Effector CD4-positive, alpha-beta T cell (primary cell): ENCODE measurements at regions not wholly inside any gene's neighbourhood (a gene's known extent, or its start where the extent isn't known, plus 50 kb on each side); places are given as distances from the start of the nearest gene placed in this dataset.
A peak's percentile ranks its signal among the peaks of the same experiment; 100 is the strongest.

ENCODE experiments used
- DNase-seq: peaks from one replicate; pipeline ENCODE4 v3.0.0-alpha.2; 2020

DNA sequence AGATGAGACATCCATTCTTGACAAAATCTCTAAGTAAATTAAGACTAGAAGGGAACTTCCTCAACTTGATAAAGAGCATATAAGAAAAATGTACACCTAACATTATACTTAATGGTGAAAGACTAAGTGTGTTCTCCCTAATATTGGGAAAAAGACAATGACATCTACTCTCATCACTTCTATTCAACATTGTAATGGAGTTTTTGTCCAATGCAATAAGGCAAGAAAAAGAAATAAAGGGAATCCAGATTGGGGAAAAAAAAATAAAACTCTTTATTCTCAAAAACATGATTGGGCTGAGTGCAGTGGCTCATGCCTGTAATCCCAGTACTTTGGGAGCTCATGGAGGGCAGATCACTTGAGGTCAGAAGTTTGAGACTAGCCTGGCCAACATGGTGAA lies 131.1 kb upstream of the JUN start:
- DNase-seq: no peak

DNA sequence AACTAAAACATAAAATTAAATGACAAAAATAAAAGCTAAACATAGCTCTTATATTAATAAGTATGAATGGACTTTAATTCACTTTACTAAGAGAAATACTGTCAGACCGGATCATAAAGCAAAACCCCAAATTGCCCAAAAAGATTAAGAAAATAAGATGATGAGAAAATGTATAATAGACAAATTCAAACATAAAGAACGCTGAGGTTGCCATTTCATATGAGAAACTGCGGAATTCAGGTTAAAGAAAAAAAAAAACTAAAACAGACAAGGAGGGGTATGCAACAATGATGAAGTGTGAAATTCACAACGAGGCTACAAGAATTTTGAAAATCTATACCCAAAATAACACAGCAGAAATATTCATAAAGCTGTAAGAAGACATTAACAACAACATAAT lies 133.6 kb upstream of the JUN start:
- no peak for DNase-seq

DNA sequence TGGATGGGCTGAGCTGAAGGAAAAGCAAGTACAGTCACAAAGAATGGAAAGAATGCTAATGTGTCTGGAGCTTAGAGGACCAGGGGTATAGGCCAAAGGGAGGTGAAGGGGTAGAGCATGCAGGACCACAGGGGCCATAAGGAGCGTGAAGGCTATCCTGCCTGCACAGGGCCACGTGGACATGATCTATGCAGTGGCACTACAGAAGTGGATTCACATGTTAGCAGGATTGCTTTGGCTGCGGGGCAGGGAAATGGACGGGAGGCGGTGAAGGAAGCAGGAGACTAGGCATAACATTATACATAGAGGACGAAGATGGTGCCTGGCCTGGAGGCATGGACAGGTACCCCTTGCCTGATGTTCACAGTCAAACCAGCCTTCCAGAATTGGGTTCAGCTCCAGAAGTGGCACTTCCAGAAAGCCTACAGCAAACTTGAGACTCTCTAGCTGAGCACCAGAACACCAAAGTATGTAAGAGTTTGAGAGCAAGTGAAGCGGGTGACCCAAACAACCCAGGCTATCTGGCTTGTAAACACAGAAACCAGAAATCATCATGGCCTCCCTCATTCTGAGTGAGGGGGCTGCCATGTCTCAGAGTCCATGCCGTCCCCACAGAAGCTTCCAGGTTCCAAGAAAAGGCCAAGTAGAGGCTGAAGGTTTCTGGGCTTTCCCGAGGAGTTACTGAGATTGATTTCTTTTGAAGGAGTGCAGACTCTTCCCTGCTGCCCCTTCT lies 135.5 kb upstream of the JUN start:
- no peak for DNase-seq

DNA sequence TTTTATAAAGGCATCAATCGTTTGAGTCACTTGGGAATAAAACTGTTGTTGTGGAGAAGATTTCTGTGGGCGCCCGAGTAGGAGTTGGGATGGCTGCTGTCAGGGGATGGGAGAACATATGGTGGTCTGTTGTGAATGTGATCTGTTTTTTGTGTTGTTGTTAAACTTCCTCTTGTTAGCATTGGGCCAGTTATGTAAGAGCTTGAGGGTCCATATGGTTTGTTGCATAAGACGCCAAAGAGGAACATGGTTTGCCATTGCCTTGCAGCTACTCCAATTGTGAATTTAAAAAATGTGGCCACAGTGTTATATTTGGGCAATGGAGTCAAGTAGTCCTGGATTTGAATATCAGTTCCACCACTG lies 136.1 kb upstream of the JUN start:
- DNase-seq: no peak

DNA sequence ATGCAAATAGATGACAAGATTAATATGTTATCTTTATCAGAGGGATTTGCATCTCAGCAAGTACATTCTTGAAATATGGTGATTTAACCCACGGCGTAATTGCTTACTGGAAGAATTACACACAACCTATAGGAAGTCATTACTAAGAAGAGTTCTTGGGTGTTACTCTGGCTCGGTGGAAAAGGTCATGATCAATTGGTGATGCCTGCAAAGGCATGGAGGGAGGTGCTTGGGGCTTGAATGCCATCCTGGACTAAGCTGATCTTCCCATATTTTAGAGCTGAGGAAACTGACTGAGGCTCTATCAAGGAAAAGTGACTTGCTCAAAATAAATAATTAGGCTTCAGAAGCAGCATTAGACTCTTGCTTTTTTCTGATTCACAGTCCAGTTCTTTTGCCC lies 137.5 kb upstream of the JUN start:
- no peak for DNase-seq

DNA sequence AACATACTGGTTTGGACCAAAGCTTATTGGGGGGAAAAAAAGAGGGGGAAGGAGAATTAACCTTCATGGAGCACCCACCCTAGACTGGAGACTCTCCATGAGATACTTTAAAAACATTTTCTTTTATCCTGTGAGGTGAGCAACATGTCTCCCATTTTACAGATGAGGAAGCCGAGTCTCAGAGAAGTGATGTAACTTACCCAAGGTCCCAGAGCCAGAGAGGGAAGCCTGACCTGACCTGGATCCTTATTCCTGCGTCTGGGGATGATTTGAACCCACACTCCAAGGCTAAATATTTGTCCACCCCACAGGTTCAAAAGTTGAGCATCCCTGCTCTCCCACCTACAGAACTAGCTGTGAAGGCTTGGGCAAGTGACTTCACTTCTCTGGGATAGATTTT lies 137.9 kb upstream of the JUN start:
- DNase-seq: no peak

DNA sequence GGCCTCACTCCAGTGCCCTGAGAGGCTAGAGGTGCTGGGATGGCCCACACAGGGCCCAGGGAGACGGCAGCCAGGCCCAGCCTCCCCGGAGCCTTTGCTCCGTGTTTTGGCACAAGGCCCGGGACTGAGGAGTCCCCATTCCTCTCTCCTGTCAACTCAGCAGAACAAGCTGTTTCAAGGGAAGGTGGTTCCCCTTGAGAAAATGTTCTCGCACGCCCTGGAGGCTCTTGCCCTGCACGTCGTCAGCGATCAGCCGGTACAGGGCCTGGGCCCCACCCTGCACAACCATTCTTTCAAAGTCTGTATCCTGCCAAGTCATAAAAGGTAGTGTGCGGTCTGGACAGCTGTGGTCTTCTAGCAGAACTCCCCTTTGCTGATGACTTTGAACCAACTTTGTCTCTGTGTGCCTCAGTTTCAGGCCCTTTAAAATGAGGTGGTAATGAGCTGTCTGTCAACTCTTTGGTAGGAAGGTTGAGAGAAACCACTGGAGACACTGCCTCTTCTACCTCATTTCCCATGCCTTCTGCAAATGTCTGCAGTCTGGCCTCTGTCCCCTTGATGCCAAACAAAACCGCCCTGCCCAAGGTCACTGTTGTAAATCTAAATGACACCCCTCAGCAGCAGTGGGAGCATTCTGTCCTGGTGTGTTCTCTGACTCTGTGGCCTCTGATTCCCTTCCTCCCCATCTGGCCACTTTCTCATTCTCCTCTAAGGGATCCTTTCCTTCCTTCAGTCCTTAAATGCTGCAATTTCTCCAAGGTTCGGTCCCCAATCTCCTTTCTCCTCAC lies 138.6 kb upstream of the JUN start:
- DNase-seq: no peak

DNA sequence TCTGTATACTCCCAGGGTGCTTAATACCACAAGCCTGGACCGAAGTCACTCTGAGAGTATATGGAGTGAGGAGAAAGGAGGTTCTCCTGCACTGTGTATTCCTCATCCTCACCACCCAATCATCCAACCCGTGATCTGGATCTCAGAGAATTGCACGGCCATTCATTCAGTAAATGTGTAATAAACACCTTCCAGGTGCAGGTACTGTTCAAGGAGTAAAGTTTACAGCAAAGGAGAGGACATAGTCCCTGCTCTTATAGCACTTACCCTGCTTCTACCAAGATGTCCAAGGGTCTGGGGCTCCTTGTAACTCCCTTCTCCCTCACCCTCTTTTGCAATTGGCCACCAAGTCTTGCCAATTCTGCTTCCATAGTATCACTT lies 139.2 kb upstream of the JUN start:
- DNase-seq: no peak

DNA sequence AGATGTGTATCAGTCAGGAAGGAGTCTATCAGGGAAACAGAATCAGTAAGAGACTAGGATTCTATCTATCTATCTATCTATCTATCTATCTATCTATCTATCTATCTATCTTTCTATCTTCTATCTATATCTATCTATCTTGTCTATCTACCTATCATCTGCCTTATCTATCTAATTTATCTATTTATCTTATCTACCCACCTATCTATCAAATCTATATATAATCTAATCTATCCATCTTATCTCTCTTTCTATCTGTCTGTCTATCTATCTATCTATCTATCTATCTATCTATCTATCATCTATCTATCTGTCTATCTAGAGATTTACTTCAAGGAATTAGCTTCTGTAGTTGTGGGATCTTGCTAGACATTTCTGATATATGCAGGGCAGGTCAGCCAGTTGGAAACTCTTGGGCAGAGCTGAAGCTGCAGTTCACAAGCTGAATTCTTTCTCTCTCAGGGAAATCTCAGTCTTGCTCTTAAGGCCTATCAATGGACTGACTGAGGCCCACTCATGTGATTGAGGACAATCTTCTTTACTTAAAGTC lies 140.2 kb upstream of the JUN start:
- no peak for DNase-seq

DNA sequence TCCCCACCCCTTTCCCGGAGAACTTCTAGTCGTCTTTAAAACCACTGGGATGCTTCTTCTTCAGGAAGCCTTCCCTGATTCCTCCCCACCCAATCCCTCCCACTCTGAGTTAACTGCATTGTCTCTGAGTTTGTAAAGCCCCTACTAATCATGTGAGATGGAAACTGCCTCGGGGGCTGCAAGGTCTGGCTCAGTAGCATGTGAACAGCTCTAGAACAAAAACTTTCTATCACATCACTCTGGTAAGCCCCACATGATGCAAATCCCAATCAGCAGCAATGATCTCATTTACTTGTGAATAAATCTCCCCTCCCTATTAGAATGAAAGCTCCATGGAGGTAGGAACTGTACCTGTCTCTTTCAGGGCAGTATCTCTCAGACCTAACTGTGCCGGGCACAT lies 141.0 kb upstream of the JUN start:
- DNase-seq: no peak

DNA sequence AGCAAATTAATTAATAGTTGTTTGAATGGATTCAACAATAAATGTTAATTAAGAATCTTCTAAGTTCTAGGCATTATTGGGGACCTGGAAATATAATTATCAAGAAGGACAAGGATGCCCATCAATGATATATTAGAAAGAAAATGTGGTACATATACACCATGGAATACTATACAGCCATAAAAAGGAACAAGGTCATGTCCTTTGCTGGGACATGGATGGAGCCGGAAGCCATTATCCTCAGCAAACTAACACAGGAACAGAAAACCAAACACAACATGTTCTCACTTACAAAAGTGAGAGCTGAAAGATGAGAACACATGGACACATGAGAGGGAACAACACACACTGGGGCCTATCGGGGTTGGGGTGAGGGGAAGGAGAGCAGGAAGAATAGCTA lies 141.4 kb upstream of the JUN start:
- DNase-seq: no peak

DNA sequence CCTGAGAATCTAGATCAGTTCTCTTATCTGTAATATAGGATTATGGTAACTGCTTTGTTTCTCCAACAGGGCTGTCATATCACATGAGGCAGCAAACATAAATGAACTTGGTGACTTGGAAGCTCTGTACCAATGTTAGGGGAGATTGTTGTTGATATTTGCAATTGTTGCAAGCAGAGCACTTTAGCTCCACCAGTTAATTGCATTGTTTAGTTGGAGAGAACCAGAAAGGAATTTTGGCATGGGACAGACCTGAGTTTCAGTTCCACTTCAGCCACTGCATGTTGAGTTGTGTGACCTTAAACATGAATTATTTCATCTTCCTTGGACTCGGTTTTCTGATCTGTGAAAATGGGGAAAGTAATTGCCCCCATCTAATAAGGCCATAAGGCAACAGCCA lies 142.3 kb upstream of the JUN start:
- no peak for DNase-seq

DNA sequence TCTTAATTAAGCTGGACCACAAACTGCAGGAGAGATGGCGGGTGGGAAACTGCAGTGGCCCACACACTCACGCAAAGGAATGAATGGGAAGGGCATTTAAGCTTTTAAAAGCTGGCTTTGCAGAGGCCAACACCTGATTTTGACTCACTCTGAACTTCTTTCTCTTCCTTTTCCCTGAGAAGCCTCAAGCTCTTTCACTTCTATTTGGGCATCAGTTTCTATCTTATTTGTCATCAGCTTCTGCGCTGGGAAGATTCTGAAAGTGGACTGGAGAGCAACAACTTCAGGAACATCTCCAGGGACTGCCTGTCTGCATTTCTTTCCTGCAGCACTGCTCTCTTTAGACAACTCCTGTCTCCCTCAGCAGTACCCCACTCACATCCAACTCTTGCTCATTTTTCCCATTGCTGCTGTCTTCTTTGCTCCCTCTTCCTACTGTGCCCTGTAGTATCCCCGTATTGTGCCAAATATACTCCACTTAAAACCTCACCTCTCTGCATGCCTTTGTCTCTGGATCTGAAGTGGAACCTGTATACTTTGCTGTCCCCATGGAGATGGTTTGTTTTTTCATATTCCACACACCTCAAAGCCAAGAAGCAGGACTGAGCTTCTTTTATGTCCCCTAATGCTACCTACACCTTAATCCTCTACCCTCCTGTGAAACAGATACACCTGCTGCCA lies 143.3 kb upstream of the JUN start:
- DNase-seq: no peak

DNA sequence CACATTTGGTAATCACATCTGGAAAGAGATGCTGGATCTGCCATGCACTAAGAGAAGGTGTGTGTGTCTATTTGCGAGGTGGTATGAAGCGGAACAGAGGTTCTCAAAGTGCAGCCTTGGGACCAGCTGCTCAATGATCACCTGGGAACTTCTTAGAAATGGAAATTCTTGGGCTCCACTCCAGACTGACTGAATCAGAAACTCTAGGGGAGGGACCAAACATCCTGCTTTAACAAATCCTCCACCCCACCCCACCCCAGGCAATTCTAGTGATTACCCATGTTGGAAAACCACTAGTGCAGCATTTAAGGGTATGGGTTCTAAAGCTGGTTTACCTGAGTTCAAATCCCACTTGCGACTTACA lies 143.9 kb upstream of the JUN start:
- DNase-seq: no peak

DNA sequence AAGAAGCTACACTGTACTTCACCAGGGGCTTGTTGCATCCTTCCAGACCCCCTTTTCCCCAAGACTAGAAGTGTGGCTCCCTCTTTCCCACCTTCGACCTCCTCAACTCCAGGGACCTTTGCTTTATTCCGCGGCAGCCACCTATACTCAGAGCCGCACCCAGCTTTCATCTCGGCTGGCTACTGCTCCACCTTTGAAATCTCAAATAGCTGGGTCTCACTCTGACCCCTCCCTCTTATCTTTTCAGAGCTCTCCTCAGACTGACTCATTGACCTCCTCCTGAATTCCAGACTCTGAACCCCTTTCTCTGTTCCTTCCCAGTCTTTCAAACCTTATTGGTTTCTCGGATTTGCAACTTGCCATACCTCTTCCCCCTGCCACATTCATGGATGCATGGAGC lies 144.7 kb upstream of the JUN start:
- no peak for DNase-seq

DNA sequence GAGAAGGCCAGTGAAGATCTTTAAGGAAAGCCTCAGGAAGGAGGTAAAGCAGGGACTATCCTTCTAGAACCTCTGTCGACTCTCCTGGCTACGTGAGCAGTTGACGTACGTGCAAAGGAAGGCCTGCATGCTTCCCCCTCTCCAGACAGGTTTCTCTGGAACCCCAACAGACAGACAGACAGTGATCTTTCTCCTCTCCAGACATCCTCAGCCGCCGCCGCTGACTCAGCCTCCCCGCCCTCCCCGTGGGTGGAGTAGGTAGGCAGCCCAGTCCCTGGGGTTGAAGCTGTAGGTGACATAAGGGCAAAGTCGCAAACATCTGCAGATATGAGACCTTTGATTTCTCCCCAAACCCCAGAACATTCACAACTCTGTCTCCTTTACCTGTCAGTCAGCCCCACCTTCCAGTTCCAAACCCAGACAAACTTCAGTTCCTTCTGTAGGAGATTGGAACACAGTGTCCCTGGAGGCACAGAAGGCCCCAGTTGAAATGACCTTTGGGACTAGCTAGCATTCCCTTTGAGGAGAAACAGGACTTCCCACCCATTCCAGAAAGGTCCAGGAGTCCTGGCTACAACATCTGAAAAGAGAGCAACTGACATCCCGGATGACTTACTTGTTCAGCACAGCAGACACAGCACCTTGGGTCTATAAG lies 146.0 kb upstream of the JUN start:
- DNase-seq: peak; percentile 16

DNA sequence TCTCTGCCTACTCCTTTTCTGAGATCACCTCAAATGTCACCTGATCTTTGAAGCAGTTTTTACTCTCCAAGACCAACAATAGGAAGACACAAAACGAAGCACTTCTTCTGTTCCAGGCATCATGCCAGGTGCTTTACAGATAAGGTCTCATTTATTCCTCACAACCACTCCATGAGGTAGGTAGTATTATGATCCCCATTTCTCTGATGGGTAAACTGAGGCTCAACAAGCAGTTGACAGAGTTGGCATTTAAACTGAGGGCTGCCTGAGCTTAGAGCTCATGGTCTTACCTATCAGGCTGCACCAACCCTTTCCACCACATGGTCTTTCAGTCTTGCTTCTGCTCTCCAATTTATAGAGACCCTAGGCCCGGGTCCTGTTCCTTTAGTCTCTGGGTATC lies 147.2 kb upstream of the JUN start:
- DNase-seq: no peak

DNA sequence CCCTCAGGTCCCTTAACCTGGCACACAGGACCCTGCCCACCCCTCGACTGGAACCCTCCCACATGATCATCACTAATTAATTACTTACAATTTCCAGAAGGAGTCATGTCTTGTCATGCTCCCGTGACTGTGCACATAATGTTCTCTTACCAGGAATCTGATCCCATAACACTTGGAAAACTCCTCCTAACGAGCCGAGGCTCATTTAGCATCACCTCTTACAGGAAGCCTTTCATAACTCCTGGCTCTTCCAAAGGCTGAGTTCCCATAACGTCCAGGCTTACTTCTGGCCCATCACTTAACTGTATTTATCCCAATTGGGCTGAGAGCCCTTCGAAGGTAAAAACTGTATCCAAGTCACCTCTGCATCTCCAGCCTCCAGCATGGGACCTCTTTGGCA lies 147.9 kb upstream of the JUN start:
- no peak for DNase-seq

DNA sequence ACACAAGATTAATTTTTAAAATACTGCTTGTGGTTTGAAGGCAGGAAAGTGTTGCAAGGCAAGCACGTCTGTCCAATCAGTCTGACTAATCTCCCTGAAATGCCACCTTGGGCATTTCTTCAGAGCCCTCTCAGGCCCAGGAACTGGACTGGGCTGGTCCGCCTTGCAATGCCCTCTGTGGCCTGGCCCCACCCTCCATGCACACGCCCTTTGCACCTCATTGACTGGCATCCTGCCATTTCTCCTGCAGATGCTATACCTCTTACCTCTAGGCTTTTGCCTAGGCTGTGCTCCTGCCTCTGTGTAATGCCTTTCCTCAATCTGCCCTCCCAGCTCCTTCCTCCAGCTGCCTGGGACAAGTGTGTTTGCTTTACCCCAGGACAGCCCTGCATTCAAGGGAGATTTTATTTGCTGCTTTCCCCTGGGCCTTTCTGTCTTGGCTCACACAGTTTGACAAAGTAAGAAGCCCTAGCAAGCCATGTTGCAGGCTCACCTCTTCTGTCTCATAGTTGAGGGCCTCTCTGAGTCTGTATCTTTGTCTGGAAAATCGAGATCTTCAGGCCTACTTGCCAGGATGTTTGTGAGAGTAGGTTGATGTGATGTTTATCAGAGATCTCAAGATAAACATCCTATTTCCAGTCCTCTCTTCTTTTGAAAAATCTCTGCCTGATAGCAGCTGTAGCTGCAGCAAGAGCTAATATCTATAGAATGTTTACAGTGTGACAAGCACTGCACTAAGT lies 149.2 kb upstream of the JUN start:
- DNase-seq: no peak

DNA sequence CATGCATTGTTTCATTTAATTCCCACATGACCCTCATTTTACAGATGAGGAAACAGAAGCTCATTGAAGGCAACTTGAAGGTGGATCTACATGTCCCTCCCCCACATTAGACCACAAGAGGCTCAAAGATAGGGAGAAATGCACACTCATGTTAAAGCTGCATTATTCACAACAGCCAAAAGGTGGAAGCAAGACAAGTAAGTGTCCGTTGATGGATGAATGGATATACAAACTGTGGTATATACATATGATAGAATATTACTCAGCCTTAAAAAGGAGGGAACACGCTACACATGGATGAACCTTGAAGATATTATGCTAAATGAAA lies 149.7 kb upstream of the JUN start:
- no peak for DNase-seq

DNA sequence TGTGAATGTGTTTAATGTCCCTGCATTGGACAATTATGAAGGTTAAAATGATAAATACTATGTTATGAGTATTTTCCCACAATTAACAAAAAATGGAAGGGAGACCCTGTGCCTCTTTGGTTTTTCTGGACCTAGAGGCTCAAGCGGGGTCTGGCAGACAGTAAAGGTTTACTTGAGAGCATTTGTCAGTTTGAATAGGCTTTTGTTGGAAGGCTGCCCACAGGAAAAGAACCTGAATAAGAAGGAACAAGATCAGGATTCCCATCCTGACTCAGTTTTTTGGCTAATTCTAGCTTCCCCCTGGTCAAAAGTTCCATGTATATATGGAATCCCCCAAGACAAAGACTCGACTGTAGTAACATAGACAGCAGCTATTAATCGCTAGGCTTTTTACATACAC lies 150.9 kb upstream of the JUN start:
- no peak for DNase-seq

DNA sequence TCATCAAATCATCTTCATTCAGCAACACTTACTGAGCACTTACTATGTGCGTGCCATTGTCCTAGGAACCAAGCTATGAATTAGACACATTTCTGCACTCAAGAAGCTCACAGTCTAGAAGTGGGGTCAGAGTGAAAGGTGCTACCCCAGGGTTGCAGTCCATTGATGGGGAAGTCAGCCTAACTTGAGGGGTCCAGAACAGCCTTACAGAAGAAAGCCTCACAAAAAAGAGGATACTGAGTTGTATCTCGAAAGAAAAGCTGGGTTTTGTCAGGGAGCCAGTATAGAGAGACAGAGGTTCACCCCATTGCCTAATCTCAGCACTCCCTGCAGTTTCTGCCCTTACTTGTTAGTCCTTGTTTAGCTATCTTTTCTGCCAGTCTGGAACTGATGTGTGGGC lies 153.1 kb upstream of the JUN start:
- DNase-seq: no peak

DNA sequence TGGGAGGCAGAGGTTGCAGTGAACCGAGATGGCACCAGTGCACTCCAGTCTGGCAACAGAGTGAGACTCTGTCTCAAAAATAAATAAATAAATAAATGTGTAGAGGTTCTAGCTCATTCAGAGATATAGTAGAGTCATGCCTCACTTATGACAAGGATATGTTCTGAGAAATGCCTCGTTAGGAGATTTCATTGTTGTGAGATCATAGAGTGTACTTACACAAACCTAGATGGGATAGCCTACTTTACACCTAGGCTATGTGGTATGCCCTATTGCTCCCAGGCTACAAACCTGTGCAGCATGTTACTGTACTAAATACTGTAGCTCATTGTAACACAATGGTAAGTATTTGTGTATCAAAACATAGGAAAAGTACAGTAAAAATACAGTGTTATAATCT lies 155.3 kb upstream of the JUN start:
- no peak for DNase-seq
